HL-60 (cell line): ENCODE measurements at regions not wholly inside any gene's neighbourhood (a gene's known extent, or its start where the extent isn't known, plus 50 kb on each side); places are given as distances from the start of the nearest gene placed in this dataset.

Experiments used
- DNase-seq, 2 experiments: peaks; one replicate each; pipeline ENCODE4 v3.0.0-alpha.2; 2010 to 2020; ENCODE audit warnings: low read depth in 1 of 2, low spot score in 1 of 2
- H3K27ac ChIP-seq: fragments of 250-450 bp; sonication (Bioruptor Pico); replicated peaks from 2 replicates; pipeline ENCODE4 v1.5.1; 2020; ENCODE audit warnings: mild to moderate bottlenecking, moderate library complexity
- H3K27me3 ChIP-seq: fragments of 250-450 bp; sonication (Bioruptor Pico); 2 replicates; pipeline ENCODE4 v1.5.1; 2021; ENCODE audit warnings: mild to moderate bottlenecking, moderate library complexity; ENCODE audit not compliant: insufficient read depth, poor library complexity, severe bottlenecking
- H3K4me3 ChIP-seq: replicated peaks from 2 replicates; pipeline ENCODE4 v1.5.1; 2011; ENCODE audit warnings: mild to moderate bottlenecking, control low read depth, low read length; ENCODE audit not compliant: insufficient read depth
- CTCF ChIP-seq: IDR thresholded peaks from one replicate; pipeline ENCODE4 v1.5.1; 2011; ENCODE audit warnings: low read length, control low read depth, inconsistent platforms; ENCODE audit not compliant: insufficient read depth
- GABPA ChIP-seq: IDR thresholded peaks from 2 replicates; pipeline ENCODE4 v1.6.1; 2012; ENCODE audit warnings: low read depth
- POLR2AphosphoS5 ChIP-seq: IDR thresholded peaks from 2 replicates; pipeline ENCODE4 v1.6.1; 2012; ENCODE audit warnings: low read depth
- SPI1 ChIP-seq: IDR thresholded peaks from 2 replicates; pipeline ENCODE4 v1.6.1; 2012; ENCODE audit warnings: low read depth, mild to moderate bottlenecking, borderline replicate concordance
- TF ChIP-seq, protein P1 (sequence below): IDR thresholded peaks from 2 replicates; pipeline ENCODE4 v1.6.1; 2012; ENCODE audit warnings: low read depth; ENCODE audit not compliant: insufficient replicate concordance

- TF ChIP-seq CTCF (no peak), POLR2AphosphoS5 (0 out of 2 replicates have a peak, but pooled peaks have one; percentile 20)
- H3K27ac ChIP-seq, result peak overlapping the region; percentile 72
- H3K27me3 ChIP-seq, result no peaks in the 10 kb centered on the region
- peak overlapping the region; percentile 64 for H3K4me3 ChIP-seq
- peak in 1 of 2 experiments; percentile 56 for DNase-seq
Measured at GRCh38 chr3:15860014-15860934, 62.5 kb upstream of the ANKRD28 start.

GRCh38 chr3:15861163-15861562, 63.4 kb upstream of the ANKRD28 start:
- DNase-seq, result no peak
- H3K27ac ChIP-seq, result no peak overlapping the region
- TF ChIP-seq CTCF, result no peak
- no peak for TF ChIP-seq SPI1
- TF ChIP-seq, protein P1, sequence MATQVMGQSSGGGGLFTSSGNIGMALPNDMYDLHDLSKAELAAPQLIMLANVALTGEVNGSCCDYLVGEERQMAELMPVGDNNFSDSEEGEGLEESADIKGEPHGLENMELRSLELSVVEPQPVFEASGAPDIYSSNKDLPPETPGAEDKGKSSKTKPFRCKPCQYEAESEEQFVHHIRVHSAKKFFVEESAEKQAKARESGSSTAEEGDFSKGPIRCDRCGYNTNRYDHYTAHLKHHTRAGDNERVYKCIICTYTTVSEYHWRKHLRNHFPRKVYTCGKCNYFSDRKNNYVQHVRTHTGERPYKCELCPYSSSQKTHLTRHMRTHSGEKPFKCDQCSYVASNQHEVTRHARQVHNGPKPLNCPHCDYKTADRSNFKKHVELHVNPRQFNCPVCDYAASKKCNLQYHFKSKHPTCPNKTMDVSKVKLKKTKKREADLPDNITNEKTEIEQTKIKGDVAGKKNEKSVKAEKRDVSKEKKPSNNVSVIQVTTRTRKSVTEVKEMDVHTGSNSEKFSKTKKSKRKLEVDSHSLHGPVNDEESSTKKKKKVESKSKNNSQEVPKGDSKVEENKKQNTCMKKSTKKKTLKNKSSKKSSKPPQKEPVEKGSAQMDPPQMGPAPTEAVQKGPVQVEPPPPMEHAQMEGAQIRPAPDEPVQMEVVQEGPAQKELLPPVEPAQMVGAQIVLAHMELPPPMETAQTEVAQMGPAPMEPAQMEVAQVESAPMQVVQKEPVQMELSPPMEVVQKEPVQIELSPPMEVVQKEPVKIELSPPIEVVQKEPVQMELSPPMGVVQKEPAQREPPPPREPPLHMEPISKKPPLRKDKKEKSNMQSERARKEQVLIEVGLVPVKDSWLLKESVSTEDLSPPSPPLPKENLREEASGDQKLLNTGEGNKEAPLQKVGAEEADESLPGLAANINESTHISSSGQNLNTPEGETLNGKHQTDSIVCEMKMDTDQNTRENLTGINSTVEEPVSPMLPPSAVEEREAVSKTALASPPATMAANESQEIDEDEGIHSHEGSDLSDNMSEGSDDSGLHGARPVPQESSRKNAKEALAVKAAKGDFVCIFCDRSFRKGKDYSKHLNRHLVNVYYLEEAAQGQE, result no peak
- TF ChIP-seq POLR2AphosphoS5, result no peak
- no peak for TF ChIP-seq GABPA
- no peak overlapping the region for H3K4me3 ChIP-seq
- H3K27me3 ChIP-seq, result no peaks in the 10 kb centered on the region

GRCh38 chr3:15872807-15873206, 75.0 kb upstream of the ANKRD28 start:
- no peak for DNase-seq
- Histone ChIP-seq H3K4me3 (no peak overlapping the region), H3K27ac (no peak overlapping the region), H3K27me3 (no peaks in the 10 kb centered on the region)
- TF ChIP-seq GABPA (no peak), SPI1 (no peak), CTCF (no peak), POLR2AphosphoS5 (no peak)
- TF ChIP-seq, protein P1, result no peak

GRCh38 chr3:15873415-15873814, 75.6 kb upstream of the ANKRD28 start:
- TF ChIP-seq GABPA (no peak), CTCF (no peak), POLR2AphosphoS5 (no peak), SPI1 (no peak)
- TF ChIP-seq, protein P1, result no peak
- DNase-seq, result no peak
- H3K27me3 ChIP-seq, result no peaks in the 10 kb centered on the region
- no peak overlapping the region for H3K27ac ChIP-seq
- H3K4me3 ChIP-seq, result no peak overlapping the region
